ENCODE measurements at regions not wholly inside any gene's neighbourhood (a gene's known extent, or its start where the extent isn't known, plus 50 kb on each side); places are given as distances from the start of the nearest gene placed in this dataset.

GRCh38 chr12:85509857-85510256, 229.8 kb downstream of the ALX1 start:
- TF ChIP-seq CTCF (IDR thresholded peaks at IDR 0.05) (no peak), EZH2phosphoT487 (IDR thresholded peaks at IDR 0.05) (no peak)

All from neural progenitor cell (in vitro differentiated cells).